ENCODE measurements at regions not wholly inside any gene's neighbourhood (a gene's known extent, or its start where the extent isn't known, plus 50 kb on each side); places are given as distances from the start of the nearest gene placed in this dataset.
"Not testable (repeated sequence)": the region's sequence is repeated elsewhere in the genome, so short reads cannot be mapped to it uniquely, and the experiment has no call there.

DNA sequence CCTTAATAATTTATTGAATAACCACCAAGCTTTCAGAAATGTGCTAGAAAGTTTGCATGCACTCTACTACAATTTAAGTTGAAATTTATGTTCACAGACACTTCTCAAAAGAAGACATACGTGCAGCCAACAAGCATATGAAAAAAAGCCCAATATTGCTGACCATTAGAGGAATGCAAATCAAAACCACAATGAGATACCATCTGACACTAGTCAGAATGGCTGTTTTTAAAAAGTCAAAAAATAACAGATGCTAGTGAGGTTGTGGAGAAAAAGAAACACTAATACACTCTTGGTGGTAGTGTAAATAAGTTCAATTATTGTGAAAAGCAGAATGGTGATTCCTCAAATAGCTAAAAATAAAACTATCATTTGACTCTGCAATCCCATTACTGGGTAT, 308.8 kb upstream of the PCDH9 start:
- TF ChIP-seq, protein P1, sequence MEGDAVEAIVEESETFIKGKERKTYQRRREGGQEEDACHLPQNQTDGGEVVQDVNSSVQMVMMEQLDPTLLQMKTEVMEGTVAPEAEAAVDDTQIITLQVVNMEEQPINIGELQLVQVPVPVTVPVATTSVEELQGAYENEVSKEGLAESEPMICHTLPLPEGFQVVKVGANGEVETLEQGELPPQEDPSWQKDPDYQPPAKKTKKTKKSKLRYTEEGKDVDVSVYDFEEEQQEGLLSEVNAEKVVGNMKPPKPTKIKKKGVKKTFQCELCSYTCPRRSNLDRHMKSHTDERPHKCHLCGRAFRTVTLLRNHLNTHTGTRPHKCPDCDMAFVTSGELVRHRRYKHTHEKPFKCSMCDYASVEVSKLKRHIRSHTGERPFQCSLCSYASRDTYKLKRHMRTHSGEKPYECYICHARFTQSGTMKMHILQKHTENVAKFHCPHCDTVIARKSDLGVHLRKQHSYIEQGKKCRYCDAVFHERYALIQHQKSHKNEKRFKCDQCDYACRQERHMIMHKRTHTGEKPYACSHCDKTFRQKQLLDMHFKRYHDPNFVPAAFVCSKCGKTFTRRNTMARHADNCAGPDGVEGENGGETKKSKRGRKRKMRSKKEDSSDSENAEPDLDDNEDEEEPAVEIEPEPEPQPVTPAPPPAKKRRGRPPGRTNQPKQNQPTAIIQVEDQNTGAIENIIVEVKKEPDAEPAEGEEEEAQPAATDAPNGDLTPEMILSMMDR (IDR thresholded peaks at IDR 0.05; ENCODE audit: low read depth, low read length) = no peak
- DNase-seq (ENCODE audit: extremely low read depth, low read depth) = no peak

GRCh38 chr13:67520886-67521285, 290.8 kb upstream of the PCDH9 start:
- DNase-seq (ENCODE audit: extremely low read depth, low read depth) = no peak
- TF ChIP-seq, protein P1 (IDR thresholded peaks at IDR 0.05; ENCODE audit: low read depth, low read length) = no peak

DNA sequence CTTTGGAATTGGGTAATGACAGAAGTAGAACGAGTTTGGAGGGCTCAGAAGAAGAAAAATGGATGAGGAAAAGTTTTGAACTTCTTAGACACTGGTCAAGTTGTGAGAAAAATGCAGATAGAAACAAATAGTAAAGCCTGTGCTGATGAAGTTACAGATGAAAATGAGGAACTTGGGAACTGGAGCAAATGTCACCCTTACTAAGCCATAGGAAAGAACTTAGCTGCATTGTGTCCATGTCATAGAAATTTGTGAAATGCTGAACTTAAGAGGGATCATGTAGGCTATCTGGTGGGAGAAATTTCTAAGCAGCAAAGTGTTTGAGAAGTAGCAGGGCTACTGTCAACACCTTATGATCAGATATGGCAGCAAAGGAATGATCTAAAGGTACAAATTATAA, 289.2 kb upstream of the PCDH9 start:
- TF ChIP-seq, protein P1 (IDR thresholded peaks at IDR 0.05; ENCODE audit: low read depth, low read length) = no peak
- no peak for DNase-seq (ENCODE audit: extremely low read depth, low read depth)

GRCh38 chr13:67518785-67519184, 288.6 kb upstream of the PCDH9 start:
- DNase-seq (ENCODE audit: extremely low read depth, low read depth) = no peak
- TF ChIP-seq, protein P1 (IDR thresholded peaks at IDR 0.05; ENCODE audit: low read depth, low read length) = no peak

GRCh38 chr13:67515895-67516294, 285.8 kb upstream of the PCDH9 start:
- no peak for DNase-seq (ENCODE audit: extremely low read depth, low read depth)
- TF ChIP-seq, protein P1 (IDR thresholded peaks at IDR 0.05; ENCODE audit: low read depth, low read length) = no peak

DNA sequence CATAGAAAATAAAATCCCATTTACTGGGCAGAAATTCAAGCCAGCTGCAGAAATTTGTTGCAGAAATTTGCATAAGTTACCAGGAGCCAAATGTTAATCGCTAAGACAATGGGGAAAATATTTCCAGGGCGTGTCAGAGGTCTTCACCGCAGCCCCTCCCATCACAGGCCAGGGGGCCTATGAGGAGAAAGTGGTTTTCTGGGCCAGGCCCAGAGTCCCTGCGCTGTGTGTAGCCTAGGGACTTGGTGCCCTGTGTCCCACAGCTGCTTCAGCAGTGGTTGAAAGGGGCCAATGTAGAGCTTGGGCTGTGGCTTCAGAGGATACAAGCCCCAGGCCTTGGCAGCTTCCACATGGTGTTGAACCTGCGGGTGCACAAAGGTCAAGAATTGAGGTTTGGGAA, 278.9 kb upstream of the PCDH9 start:
- DNase-seq (ENCODE audit: extremely low read depth, low read depth) = no peak
- TF ChIP-seq, protein P1 (IDR thresholded peaks at IDR 0.05; ENCODE audit: low read depth, low read length) = no peak

- DNase-seq (ENCODE audit: extremely low read depth, low read depth) = not testable (repeated sequence)
These were observed 278.1 kb upstream of the PCDH9 start for GRCh38 chr13:67508275-67508674.

DNA sequence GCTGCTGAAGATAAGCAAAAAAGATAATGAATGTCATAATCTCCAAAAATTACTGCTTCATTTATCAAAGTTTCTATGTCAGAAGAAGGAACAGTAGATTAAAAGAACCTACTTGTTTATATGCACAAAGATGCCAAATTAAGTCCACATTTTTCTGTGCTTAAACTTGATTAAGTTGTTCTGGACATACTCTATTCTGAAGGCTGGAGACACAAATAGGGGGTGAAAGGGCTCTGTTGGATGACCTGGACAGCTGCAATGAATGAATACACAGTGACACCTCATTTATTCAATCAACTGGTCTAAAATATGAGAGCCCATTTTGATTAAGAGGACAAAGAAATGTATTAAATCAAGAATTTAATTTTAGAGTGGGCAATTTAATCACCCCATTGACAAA, 276.3 kb upstream of the PCDH9 start:
- DNase-seq (ENCODE audit: extremely low read depth, low read depth) = no peak
- TF ChIP-seq, protein P1 (IDR thresholded peaks at IDR 0.05; ENCODE audit: low read depth, low read length) = no peak
